ENCODE measurements at regions not wholly inside any gene's neighbourhood (a gene's known extent, or its start where the extent isn't known, plus 50 kb on each side); places are given as distances from the start of the nearest gene placed in this dataset.

DNA sequence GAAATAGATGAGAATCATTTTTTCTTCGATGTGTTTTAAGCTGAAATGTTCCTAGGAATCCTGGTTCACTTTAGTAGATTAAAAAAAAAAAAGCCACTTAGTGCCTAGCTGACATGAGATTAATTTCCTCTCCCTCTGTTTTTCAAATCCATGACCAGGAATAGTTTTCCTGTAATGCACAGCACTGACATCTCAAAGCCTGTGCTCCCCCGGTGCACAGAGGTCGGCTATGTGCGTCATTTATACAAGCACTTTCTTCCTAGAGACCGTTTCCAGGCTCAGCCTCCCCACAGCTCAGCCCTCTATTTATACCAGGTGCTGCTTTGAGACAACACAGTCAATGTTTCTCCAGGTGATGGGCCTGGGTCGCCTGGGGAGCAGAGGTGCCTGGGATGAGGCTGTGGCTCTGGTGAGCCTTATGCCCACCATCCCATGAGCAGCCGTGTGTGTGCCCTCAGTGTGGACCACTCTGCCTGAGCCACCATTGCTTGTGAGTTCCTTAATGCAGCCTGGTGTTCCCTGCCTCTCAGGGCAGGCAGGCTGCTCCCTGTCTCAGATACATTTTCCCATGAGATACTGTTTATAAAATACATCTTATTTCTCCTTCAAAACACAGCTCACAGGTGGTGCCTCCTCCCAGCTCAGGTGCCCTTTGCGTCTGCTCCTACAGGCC is 515.7 kb upstream of the HS6ST1 start:
- TF ChIP-seq, protein P1, sequence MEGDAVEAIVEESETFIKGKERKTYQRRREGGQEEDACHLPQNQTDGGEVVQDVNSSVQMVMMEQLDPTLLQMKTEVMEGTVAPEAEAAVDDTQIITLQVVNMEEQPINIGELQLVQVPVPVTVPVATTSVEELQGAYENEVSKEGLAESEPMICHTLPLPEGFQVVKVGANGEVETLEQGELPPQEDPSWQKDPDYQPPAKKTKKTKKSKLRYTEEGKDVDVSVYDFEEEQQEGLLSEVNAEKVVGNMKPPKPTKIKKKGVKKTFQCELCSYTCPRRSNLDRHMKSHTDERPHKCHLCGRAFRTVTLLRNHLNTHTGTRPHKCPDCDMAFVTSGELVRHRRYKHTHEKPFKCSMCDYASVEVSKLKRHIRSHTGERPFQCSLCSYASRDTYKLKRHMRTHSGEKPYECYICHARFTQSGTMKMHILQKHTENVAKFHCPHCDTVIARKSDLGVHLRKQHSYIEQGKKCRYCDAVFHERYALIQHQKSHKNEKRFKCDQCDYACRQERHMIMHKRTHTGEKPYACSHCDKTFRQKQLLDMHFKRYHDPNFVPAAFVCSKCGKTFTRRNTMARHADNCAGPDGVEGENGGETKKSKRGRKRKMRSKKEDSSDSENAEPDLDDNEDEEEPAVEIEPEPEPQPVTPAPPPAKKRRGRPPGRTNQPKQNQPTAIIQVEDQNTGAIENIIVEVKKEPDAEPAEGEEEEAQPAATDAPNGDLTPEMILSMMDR (IDR thresholded peaks at IDR 0.05), result no peak
- no peak for TF ChIP-seq POLR2A (IDR thresholded peaks at IDR 0.05)

All from lower leg skin (tissue), 3 donors.